ENCODE measurements at regions not wholly inside any gene's neighbourhood (a gene's known extent, or its start where the extent isn't known, plus 50 kb on each side); places are given as distances from the start of the nearest gene placed in this dataset.
"Not testable (repeated sequence)": the region's sequence is repeated elsewhere in the genome, so short reads cannot be mapped to it uniquely, and the experiment has no call there.

DNA sequence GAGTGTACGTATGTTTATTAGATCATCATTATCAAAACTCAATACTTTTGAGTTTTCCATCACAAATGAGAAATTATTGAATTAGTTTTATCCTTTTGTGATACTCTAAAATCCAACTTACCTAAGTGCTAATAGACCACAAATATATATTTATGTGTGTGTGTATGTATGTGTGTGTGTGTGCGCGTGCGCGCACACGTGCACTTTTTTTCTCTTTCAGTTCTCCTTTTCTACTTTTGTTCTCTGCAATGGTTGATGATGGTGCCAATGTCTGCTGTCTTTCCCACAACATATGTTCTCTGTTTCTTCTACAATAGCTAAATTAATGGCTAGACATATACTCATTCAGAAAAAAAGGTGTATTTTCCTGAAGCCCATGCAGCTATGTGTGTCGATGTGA, 571.6 kb upstream of the ARPP21 start:
- no peak for DNase-seq (ENCODE audit: low read depth)

DNA sequence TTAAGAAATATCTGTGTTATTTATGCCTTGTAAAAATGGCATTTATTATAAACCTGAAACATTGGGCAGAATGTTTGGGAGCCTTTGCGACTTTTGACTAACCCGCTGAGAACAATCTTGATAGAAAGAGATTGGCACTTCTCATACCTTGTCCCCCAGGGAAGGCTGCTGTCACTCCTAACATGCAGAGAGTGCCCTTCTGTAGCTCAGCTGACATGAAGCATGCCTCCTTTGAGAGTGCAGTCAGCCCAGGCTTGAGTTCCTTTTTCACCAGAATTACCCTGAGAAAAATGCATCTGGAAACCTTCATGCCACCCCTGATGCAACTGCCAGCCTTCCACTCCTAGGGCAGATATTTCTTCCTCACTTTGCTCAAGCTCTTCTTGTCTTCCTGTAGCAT, 569.2 kb upstream of the ARPP21 start:
- no peak for DNase-seq (ENCODE audit: low read depth)

DNA sequence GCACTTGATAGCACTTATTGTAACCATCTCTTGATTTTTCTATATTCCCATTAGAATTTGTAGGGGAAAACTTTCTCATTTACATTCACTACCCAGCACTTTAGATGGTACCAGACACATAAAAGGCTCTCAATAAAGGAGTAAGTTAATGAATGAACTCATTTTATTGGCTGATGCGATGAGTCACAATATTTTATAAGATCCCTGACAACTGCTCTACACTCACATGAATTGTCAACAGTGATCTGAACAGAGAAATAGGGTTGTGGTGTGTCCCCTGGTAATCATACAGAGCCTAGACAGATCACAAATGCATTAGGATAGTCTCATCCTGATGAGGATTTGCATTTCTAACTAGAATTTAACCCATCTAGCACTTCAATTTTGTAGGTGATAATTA, 567.6 kb upstream of the ARPP21 start:
- peak; percentile 7 for DNase-seq (ENCODE audit: low read depth)

DNA sequence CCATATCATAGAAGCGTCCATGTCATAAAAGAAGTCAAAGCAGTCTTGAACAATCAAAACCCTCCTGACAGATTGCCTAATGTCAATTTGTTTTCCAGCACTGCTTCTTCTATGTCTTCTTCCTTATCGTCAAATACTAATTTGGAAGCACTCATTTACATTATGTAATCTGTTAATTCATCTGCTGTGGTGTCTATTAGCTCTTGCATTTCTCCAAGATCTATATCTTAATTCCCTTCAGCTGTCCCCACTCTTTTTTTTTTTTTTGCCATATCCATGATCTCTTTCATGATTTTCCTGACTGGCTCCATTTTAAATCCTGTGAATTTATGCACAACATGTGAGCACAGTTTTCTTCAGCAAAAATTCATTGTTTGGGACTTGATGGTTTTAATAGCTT, 560.5 kb upstream of the ARPP21 start:
- DNase-seq (ENCODE audit: low read depth), result no peak

DNA sequence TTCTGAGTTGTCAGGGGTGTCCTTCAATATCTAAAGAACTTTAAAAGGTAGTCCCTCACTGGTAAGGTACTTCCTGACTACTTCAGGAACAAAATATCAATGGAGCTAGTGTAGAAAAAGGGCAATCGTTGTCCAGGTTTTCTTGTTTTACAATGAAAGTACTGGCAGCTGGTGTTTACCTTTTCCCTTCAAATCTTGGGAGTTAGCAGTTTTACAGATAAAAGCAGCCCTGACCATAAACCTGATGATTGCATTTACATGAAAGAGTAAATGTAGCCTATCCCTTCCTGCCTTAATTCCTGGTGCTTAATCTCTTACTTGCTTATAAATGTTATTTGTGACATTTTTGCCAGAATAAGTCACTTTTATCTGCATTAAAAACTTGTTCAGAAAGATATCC, 559.9 kb upstream of the ARPP21 start:
- no peak for DNase-seq (ENCODE audit: low read depth)

DNA sequence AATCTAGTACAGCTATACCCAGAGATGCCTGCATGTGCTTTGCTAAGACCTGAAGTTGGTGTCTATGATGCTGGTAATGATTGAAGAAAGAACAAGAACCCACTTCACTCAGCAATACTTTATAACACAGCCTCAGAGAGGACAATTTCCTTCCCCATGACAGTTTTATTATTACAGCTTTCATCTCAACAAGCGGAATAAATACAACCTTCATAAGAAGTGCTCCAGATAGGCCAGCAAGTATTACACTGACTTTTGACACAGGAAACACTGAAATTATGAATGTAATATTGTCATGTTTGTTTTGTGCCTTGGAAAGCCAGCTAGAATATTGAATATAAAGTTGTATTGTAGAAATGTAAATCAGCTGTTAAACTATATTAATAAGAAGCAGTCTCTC, 557.4 kb upstream of the ARPP21 start:
- peak; percentile 10 for DNase-seq (ENCODE audit: low read depth)

DNA sequence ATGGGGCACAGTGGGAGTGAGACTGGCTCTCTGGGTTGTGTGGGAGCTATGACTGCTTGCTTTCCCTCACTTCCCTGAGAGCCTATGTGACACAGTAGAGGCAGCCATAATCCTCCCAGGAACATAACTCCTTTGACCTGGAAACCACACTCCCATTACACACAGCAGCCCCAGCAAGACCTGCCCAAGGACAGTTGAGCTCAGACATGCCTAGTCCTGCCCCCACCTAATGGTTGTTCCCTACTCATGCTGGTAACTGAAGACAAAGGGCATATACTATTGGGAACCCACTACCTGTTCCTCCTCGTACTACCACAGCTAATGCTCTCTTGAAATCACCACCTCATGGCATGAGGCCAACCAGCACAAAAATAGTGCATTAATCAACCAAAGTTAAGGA, 550.4 kb upstream of the ARPP21 start:
- DNase-seq (ENCODE audit: low read depth), result no peak

DNA sequence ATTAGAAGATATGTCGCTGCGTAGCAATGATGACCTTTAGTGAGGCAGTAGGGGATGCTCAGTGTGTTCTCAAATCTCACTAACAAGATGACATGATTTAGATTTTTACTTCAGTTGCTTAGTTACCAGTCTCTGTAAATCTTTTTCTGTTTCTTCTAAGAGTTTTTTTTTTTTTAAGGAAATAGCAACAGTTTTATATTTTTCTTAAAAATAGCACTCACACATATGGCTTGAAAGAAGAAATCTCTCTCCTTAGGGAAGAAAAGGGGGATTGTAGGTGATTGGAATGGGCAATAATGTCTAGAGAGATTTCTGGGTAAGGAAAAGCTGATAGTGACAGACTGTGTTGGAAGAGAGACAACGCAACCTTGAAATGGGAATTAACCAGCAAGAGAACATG, 524.6 kb upstream of the ARPP21 start:
- no peak for DNase-seq (ENCODE audit: low read depth)

DNA sequence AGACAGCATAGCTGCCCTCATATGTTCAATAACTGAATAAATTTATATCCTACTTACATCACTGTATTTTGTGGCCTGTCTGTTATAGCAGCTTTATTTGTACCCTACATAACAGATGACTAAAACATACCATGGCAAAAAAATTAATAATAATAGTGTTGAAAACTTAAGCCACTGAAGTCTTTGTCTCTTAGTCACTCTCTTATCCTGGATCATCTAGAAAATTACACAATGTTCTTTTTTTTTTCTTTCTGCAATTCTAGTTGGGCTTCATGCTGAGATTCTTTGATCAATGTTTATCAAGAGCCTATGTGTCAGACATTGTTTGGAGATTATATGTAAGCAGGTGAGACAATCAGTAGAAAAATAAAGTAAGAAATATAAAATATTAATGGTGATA, 519.3 kb upstream of the ARPP21 start:
- DNase-seq (ENCODE audit: low read depth), result no peak

DNA sequence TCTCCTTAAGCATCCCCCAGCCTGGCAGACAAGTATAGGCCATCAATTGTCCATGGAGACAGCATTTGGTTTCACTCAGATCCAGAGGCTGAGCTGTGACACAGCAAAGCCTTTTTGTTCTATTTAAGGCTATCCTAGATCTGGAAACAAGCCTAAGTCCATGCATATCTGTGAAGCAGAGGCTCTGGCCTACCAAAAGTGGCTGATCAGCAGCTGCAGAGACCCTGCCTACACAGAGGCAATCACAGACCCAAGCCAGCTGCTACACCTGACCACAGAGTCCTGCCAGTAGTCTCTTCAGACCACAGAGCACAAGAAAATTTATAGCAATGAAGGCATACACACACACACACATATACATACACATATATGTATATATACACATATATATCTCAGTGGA, 501.7 kb upstream of the ARPP21 start:
- DNase-seq (ENCODE audit: low read depth), result peak; percentile 96

DNA sequence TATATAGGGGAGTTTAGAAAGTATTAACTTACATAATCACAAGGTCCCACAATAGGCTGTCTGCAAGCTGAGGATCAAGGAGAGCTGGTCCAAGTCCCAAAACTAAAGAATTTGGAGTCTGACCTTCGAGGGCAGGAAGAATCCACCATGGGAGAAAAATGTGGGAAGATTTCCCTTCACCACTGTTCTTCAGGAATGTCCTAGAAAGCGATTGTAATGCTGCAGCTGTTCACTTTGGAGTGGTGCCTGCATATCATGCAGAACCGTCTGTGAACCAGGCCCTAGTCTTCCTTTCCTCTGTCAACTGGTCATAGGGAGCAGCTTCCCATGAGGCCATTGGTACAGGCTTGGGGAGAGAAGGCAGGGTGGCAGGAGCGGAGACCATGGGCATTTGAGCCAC, 497.9 kb upstream of the ARPP21 start:
- DNase-seq (ENCODE audit: low read depth), result peak; percentile 95

DNA sequence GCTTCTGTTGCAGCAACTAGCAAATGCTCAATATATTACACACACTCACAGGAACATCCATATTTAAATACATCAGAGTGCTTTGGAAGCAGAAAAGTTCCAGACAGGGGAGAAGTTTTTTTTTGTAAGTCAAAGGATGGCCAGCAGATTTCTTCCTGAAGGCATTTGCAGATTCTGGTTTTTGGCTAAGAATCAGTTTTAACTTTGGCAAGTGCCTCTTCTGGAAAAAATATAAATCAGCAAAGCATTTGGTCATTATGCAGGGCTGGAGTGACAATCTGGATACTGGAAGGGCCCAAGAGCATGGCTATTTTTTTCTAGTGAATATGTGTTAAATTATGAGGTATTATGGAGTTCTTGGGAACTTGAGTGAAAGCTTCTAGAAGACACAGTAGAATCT, 495.3 kb upstream of the ARPP21 start:
- peak; percentile 11 for DNase-seq (ENCODE audit: low read depth)

DNA sequence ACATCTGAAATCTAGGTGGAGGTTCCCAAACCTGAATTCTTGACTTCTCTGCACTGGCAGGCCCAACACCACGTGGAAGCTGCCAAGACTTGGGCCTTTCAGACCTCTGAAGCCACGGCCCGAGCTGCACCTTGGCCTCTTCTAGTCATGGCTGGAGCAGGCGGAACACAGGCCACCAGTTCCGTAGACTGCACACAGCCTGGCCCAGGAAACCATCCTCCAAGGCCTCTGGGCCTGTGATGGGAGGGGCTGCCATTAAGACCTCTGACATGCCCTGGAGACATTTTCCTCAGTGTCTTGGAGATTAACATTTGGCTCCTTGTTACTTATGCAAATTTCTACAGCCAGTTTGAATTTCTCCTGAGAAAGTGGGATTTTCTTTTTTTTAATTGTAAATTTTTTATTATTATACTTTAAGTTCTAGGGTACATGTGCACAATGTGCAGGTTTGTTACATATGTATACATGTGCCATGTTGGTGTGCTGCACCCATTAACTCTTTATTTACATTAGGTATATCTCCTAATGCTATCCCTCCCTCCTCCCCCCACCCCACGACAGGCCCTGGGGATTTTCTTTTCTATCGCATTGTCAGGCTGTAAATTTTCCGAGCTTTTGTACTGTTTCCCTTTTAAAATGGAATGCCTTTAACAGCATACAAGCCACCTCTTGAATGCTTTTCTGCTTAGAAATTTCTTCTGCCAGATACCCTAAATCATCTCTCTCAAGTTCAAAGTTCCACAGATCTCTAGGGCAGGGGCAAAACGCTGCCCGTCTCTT, 492.9 kb upstream of the ARPP21 start:
- not testable (repeated sequence) for DNase-seq (ENCODE audit: low read depth)

DNA sequence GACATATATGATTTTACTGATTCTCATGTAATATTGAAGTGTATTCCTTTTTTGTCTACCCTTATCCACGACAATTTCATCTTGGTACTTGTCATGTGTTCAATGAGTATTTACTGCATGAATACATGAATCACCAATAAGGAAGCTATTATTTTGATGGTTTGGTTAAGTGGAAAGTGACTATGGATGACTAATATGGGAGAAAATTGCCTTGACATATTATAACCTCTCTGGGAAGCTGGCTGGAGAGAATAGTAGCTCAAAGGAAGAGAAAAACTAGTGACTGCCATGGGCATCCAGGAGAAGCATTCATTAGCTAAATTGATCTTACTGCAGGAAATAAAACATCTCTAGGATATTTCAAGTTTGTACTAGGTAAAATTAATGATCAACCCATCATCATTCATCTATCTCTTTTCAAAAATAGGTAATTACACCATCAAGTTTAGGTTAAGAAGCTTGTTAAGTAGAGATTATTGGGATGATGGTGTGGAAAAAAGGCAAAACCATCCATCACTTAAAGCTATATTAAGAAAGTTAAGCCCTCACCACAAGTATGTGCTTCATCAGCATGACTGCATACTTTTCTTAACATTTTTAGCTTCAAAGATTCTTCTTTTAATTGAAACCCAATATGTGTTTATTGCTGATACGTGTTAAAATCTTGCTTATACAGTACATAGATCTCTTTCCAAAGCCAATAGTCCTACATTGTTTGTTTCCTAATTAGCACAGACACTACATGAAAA, 455.2 kb upstream of the ARPP21 start:
- DNase-seq (ENCODE audit: low read depth), result peak; percentile 68

DNA sequence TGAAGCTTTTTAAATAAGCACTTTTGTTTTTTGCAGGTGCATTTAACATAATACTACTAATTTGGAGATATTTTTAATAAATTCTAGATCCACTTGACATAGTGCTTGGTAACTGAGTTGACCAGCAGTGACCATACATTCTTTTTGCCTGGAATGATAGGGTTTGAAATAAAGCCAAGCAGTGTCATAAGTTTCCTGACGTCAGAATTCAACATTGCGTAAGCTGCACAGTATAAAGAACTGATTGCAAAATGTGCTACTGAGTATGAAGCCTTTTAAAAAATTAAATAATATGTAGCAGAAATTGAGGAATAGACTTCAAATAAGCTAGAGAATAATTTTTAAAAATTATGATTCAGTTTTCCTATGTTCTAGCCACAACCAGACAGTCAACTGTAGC, 454.6 kb upstream of the ARPP21 start:
- peak; percentile 47 for DNase-seq (ENCODE audit: low read depth)

DNA sequence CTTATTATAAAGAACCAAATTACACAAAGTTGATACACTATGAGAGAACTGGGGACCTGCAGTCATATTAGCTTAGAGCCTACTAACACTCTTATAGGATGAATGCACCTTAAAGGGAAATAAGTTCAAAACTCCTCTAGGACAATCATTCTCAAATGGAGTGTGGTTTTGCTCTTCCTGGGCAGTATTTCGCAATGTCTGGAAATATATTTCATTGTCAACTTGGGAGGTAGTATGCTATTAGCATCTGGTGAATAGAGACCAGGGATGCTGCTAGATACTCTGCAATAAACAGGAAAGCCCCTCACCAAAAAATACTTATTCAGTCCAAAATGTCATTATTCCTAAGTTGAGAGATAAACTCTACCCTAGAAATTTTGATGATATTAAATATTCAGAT, 451.4 kb upstream of the ARPP21 start:
- DNase-seq (ENCODE audit: low read depth), result peak; percentile 13

DNA sequence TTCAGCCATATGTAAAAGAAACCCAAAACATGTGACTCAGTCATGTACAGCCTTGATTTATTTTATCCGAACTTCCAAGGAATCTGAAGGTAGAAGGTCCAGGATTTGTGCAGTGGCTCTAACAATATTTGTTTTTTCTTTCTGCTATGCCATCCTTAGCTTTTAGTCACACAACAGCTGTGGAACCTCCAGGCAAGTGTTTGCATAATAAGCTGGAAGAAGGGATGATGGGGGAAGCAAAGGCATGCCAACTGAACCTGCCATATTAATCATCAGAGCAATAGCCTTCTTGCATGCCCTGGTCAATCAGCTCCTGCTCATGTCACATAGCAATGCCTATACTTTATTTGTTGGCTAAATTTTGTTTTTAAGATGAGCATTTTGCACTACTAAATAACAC, 444.7 kb upstream of the ARPP21 start:
- peak; percentile 90 for DNase-seq (ENCODE audit: low read depth)

DNA sequence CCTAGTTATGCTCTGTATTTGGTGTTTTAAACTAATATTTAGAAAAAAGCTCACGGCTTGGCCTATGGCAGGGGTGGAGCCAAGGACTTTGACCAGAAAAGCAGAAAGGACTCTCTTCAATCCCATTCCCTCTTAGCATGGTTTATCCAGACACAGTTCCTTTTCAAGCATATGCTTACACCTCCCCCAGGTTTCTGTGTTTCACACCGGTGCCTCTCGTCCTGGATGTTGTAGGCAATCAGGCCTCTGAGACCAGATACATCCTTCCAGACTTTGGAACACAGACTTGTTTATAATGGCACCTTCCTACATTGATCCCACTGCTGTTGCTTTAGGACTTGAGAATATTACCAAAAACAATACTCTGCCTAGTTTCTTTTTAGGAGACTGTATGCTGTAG, 440.5 kb upstream of the ARPP21 start:
- no peak for DNase-seq (ENCODE audit: low read depth)

DNA sequence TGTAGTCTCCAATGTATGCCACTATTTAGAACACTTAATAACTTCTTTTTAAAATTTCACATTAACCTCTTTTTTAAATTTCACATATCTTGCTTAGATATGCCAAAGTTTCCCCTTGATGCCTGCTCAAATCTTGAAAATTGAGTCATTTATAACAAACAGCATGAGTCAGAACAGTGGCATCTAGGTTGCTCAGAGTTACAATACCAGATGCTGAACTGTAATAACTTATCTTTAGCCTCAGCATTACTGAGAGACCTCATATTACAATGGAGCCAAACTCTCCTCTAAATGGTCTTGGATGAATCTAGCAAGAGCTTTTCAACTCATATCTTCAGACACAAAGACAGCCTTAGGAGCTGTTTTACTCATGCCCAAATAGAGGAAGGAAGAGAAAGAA, 439.3 kb upstream of the ARPP21 start:
- DNase-seq (ENCODE audit: low read depth), result peak; percentile 89

DNA sequence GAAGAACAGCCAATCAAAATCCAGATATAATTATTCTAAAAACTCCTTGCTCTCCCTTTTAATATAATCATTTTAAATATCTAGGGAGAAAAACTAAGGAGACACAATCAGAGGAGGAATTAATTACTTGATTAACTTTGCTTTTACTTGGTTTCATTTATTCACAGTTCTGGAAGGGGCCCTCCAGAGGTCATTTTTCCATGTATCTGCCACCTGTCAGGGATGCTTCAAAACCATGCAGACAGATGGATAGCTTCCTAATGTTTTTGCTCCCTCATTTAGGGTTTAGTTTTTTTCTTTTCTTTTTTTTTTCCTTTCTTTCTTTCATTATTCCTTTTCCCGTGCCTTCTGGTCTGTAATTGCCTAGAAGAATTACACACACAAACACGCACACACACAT, 438.1 kb upstream of the ARPP21 start:
- peak; percentile 66 for DNase-seq (ENCODE audit: low read depth)

DNA sequence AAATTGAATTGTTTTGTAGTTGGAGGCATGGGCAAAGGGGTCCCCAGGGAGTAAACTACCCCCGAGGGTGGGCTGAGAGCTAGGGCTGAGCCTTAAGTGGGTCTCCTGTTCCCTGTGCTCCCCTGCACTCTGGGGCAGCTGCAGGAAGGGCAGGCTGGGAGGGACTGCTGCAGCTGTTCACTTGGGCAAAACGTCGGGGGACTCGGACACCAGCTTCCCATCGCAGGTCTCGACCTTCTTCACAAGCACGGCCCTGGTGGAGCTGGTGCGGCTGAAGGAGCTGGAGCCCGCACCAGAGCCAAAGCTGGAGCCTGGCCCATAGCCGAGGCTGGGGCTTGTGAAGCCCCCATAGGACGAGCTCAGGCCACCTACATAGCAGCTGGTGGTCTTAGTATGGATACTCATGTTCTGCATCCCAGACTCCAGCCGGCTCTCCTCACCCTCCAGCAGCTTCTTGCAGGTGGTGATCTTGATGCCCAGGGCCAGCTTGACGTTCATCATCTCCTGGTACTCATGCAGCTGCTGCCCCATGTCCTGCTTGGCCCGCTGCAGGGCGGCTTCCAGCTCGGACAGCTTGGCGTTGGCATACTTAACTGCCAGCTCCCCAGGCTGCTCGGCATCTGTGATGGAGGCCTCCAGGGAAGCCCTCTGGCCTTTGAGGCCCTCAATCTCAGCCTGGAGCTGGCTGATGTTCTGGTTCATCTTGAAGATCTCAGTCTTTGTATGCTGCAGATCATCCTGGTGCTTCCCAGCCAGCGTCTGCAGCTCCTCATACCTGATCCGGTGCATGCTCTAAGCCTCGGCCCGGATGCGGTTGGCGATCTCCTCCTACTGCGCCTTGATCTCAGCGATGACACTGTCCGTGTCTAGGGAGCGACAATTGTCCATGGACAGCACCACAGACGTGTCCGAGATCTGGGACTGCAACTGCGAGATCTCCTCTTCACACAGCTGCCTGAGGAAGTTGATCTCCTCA, 423.5 kb upstream of the ARPP21 start:
- DNase-seq (ENCODE audit: low read depth), result no peak
